HepG2 (cell line): ENCODE measurements at regions not wholly inside any gene's neighbourhood (a gene's known extent, or its start where the extent isn't known, plus 50 kb on each side); places are given as distances from the start of the nearest gene placed in this dataset.

Experiments used
- ATF2 ChIP-seq: sonication (generic); formaldehyde crosslinking; IDR thresholded peaks from 2 replicates; pipeline ENCODE4 v1.4.0; 2020; ENCODE audit warnings: missing genetic modification reagents
- MAX ChIP-seq: IDR thresholded peaks from 2 replicates; pipeline ENCODE4 v1.6.1; 2012; ENCODE audit warnings: inconsistent platforms
- NCOA1 ChIP-seq: sonication (generic); formaldehyde crosslinking; IDR thresholded peaks from 2 replicates; pipeline ENCODE4 v1.9.0; 2021; ENCODE audit warnings: missing genetic modification reagents
- SNAI1 ChIP-seq: sonication (generic); formaldehyde crosslinking; IDR thresholded peaks from 2 replicates; pipeline ENCODE4 v1.5.0; 2020; ENCODE audit warnings: mild to moderate bottlenecking, missing genetic modification reagents, borderline replicate concordance
- TRAFD1 ChIP-seq: sonication (generic); formaldehyde crosslinking; IDR thresholded peaks from 2 replicates; pipeline ENCODE4 v1.5.1; 2020; ENCODE audit warnings: missing genetic modification reagents, mild to moderate bottlenecking, borderline replicate concordance
- ZIK1 ChIP-seq: sonication (generic); formaldehyde crosslinking; IDR thresholded peaks from 2 replicates; pipeline ENCODE4 v1.5.0; 2020; ENCODE audit warnings: mild to moderate bottlenecking, low read depth, missing genetic modification reagents, borderline replicate concordance
- ZNF24 ChIP-seq: fragments of 450-650 bp; IDR thresholded peaks from 2 replicates; pipeline ENCODE4 v1.6.1; 2017; ENCODE audit warnings: antibody characterized with exemption, mild to moderate bottlenecking
- ZNF263 ChIP-seq: sonication (generic); formaldehyde crosslinking; IDR thresholded peaks from 2 replicates; pipeline ENCODE4 v1.4.0; 2020; ENCODE audit warnings: missing genetic modification reagents
- ZNF333 ChIP-seq: sonication (generic); formaldehyde crosslinking; IDR thresholded peaks from 2 replicates; pipeline ENCODE4 v1.4.0; 2020; ENCODE audit warnings: mild to moderate bottlenecking, missing genetic modification reagents, borderline replicate concordance
- ZNF710 ChIP-seq: sonication (generic); formaldehyde crosslinking; IDR thresholded peaks from 2 replicates; pipeline ENCODE4 v1.5.0; 2020; ENCODE audit warnings: mild to moderate bottlenecking, missing genetic modification reagents, borderline replicate concordance
- TF ChIP-seq, protein P1 (sequence below): sonication (generic); formaldehyde crosslinking; IDR thresholded peaks from 2 replicates; pipeline ENCODE4 v1.5.1; 2020; ENCODE audit warnings: mild to moderate bottlenecking, missing genetic modification reagents
- TF ChIP-seq, protein P2 (sequence below): sonication (generic); formaldehyde crosslinking; IDR thresholded peaks from 2 replicates; pipeline ENCODE4 v1.5.0; 2020; ENCODE audit warnings: mild to moderate bottlenecking, missing genetic modification reagents, moderate library complexity
- TF ChIP-seq, protein P3 (sequence below): sonication (generic); formaldehyde crosslinking; IDR thresholded peaks from 2 replicates; pipeline ENCODE4 v1.4.0; 2020; ENCODE audit warnings: missing genetic modification reagents

DNA sequence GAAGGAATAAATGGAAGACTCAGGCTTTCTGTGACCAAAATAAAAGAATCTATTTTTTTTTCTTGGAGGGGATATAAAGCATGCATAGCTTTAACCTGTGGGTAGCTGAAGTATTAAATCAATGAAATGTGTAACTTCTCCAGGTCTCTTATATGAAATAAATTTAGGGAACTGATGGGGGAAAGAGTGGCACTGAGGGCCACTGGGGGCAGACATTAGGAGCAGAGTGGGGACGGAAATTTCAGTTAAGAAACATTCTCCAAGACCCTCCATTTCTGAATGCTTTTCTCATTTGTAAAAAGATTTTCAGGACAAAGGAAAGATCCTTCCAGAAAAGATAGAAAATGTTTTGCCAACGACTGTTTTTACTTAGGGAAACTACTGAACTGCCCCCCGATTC is 131.0 kb downstream of the GPX5 start:
- no peak for TF ChIP-seq TRAFD1 (CRISPR knock-in tag)
- TF ChIP-seq, protein P1, sequence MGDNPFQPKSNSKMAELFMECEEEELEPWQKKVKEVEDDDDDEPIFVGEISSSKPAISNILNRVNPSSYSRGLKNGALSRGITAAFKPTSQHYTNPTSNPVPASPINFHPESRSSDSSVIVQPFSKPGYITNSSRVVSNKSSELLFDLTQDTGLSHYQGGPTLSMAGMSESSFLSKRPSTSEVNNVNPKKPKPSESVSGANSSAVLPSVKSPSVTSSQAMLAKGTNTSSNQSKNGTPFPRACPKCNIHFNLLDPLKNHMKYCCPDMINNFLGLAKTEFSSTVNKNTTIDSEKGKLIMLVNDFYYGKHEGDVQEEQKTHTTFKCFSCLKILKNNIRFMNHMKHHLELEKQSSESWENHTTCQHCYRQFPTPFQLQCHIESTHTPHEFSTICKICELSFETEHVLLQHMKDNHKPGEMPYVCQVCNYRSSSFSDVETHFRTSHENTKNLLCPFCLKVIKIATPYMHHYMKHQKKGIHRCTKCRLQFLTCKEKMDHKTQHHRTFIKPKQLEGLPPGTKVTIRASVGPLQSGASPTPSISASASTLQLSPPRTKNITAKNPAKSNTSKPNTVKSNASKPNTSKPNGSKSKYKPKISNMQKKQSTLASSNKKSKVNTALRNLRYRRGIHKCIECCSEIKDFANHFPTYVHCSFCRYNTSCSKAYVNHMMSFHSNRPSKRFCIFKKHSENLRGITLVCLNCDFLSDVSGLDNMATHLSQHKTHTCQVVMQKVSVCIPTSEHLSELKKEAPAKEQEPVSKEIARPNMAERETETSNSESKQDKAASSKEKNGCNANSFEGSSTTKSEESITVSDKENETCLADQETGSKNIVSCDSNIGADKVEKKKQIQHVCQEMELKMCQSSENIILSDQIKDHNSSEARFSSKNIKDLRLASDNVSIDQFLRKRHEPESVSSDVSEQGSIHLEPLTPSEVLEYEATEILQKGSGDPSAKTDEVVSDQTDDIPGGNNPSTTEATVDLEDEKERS (CRISPR knock-in tag) = no peak
- no peak for TF ChIP-seq ZNF263 (CRISPR knock-in tag)
- TF ChIP-seq ZNF24 = no peak
- TF ChIP-seq, protein P2, sequence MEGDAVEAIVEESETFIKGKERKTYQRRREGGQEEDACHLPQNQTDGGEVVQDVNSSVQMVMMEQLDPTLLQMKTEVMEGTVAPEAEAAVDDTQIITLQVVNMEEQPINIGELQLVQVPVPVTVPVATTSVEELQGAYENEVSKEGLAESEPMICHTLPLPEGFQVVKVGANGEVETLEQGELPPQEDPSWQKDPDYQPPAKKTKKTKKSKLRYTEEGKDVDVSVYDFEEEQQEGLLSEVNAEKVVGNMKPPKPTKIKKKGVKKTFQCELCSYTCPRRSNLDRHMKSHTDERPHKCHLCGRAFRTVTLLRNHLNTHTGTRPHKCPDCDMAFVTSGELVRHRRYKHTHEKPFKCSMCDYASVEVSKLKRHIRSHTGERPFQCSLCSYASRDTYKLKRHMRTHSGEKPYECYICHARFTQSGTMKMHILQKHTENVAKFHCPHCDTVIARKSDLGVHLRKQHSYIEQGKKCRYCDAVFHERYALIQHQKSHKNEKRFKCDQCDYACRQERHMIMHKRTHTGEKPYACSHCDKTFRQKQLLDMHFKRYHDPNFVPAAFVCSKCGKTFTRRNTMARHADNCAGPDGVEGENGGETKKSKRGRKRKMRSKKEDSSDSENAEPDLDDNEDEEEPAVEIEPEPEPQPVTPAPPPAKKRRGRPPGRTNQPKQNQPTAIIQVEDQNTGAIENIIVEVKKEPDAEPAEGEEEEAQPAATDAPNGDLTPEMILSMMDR (CRISPR knock-in tag) = no peak
- TF ChIP-seq MAX = no peak
- no peak for TF ChIP-seq ZIK1 (CRISPR knock-in tag)
- no peak for TF ChIP-seq ZNF333 (CRISPR knock-in tag)
- TF ChIP-seq NCOA1 = no peak
- no peak for TF ChIP-seq ATF2 (CRISPR knock-in tag)
- TF ChIP-seq ZNF710 (CRISPR knock-in tag) = no peak
- TF ChIP-seq, protein P3, sequence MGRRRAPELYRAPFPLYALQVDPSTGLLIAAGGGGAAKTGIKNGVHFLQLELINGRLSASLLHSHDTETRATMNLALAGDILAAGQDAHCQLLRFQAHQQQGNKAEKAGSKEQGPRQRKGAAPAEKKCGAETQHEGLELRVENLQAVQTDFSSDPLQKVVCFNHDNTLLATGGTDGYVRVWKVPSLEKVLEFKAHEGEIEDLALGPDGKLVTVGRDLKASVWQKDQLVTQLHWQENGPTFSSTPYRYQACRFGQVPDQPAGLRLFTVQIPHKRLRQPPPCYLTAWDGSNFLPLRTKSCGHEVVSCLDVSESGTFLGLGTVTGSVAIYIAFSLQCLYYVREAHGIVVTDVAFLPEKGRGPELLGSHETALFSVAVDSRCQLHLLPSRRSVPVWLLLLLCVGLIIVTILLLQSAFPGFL (CRISPR knock-in tag) = no peak
- TF ChIP-seq SNAI1 = no peak
